H1 (cell line): ENCODE measurements at regions not wholly inside any gene's neighbourhood (a gene's known extent, or its start where the extent isn't known, plus 50 kb on each side); places are given as distances from the start of the nearest gene placed in this dataset.

Experiments
- BACH1 ChIP-seq: IDR thresholded peaks from 2 replicates; pipeline ENCODE4 v1.6.1; 2012; ENCODE audit warnings: low read length, improper control_type of control experiment
- CBX8 ChIP-seq: fragments of 300-800, 300-1000 bp; sonication (generic); IDR thresholded peaks from 2 replicates; pipeline ENCODE4 v1.7.1; 2016; ENCODE audit warnings: low read depth, low read length, borderline replicate concordance

- TF ChIP-seq CBX8 (no peak), BACH1 (no peak)
- TF ChIP-seq, all 59 proteins: peak for 0
These were observed 78.9 kb upstream of the SPON1 start (continued) for GRCh38 chr11:13883589-13883988.
